ENCODE measurements at regions not wholly inside any gene's neighbourhood (a gene's known extent, or its start where the extent isn't known, plus 50 kb on each side); places are given as distances from the start of the nearest gene placed in this dataset.

DNA sequence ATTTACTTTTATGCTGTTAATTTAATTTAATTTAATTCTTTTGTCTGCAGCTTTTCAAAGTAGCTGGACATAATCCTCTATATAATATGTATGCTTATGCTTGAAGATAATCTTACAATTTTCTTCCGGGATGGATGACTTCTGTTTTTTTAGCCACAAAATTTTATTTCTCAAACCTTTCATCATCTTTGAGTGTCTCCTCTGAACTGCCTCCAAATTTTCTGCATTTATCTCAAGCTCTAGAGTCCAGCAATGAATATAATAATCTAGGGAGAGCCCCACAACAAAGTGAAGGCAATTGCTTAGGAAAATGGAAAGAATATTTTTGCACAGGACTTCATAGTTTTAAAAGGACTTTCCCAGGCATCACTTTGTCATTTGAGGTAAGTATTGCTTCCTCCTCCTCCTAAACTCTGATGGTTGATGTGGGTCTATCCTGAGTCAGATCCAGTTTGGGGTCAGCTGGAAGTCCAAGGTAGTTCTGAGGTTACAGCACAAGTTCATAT is 53.7 kb upstream of the FAM3C start:
- H3K9me3 ChIP-seq: no peaks in the 10 kb centered on the region
- no peaks in the 10 kb centered on the region for H3K27me3 ChIP-seq
- no peaks in the 10 kb centered on the region for H3K4me1 ChIP-seq
- H3K36me3 ChIP-seq: no peaks in the 10 kb centered on the region
- no peak for DNase-seq
- TF ChIP-seq, protein P1, sequence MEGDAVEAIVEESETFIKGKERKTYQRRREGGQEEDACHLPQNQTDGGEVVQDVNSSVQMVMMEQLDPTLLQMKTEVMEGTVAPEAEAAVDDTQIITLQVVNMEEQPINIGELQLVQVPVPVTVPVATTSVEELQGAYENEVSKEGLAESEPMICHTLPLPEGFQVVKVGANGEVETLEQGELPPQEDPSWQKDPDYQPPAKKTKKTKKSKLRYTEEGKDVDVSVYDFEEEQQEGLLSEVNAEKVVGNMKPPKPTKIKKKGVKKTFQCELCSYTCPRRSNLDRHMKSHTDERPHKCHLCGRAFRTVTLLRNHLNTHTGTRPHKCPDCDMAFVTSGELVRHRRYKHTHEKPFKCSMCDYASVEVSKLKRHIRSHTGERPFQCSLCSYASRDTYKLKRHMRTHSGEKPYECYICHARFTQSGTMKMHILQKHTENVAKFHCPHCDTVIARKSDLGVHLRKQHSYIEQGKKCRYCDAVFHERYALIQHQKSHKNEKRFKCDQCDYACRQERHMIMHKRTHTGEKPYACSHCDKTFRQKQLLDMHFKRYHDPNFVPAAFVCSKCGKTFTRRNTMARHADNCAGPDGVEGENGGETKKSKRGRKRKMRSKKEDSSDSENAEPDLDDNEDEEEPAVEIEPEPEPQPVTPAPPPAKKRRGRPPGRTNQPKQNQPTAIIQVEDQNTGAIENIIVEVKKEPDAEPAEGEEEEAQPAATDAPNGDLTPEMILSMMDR (IDR thresholded peaks at IDR 0.05): no peak
- TF ChIP-seq POLR2A (IDR thresholded peaks at IDR 0.05): no peak
- no peak overlapping the region for H3K4me3 ChIP-seq
- no peak overlapping the region for H3K27ac ChIP-seq

- no peak overlapping the region for H3K27ac ChIP-seq
These were observed 53.2 kb upstream of the FAM3C start for GRCh38 chr7:121449329-121449728.

DNA sequence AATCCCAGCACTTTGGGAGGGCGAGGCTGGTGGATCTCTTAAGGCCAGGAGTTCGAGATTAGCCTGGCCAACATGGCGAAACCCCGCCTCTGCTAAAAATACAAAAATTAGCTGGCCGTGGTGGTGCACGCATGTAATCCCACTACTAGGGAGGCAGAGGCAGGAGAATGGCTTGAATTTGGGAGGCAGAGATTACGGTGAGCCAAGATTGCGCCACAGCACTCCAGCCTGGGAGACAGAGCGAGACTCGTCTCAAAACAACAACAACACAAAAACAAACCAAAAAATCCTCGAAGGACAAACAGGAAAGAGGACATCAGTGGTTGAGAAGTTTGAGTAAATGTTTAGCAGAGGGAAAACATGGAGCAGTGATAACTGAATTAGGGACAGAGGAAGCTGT is 52.3 kb upstream of the FAM3C start:
- Histone ChIP-seq H3K27me3 (no peaks in the 10 kb centered on the region), H3K27ac (no peak overlapping the region), H3K4me3 (no peak overlapping the region), H3K36me3 (no peaks in the 10 kb centered on the region), H3K4me1 (no peaks in the 10 kb centered on the region), H3K9me3 (no peaks in the 10 kb centered on the region)
- DNase-seq: no peak
- TF ChIP-seq, protein P1 (IDR thresholded peaks at IDR 0.05): no peak
- no peak for TF ChIP-seq POLR2A (IDR thresholded peaks at IDR 0.05)

More at GRCh38 chr7:121449329-121449728, 53.2 kb upstream of the FAM3C start:
- no peaks in the 10 kb centered on the region for H3K27me3 ChIP-seq
- no peak for DNase-seq
- no peaks in the 10 kb centered on the region for H3K9me3 ChIP-seq
- no peaks in the 10 kb centered on the region for H3K4me1 ChIP-seq
- no peak overlapping the region for H3K4me3 ChIP-seq
- H3K36me3 ChIP-seq: no peaks in the 10 kb centered on the region
- TF ChIP-seq POLR2A (IDR thresholded peaks at IDR 0.05): no peak
- TF ChIP-seq, protein P1 (IDR thresholded peaks at IDR 0.05): no peak

- no peak for DNase-seq
- H3K9me3 ChIP-seq: no peaks in the 10 kb centered on the region
- no peaks in the 10 kb centered on the region for H3K36me3 ChIP-seq
- H3K27me3 ChIP-seq: no peaks in the 10 kb centered on the region
- TF ChIP-seq, protein P1 (IDR thresholded peaks at IDR 0.05): no peak
- TF ChIP-seq POLR2A (IDR thresholded peaks at IDR 0.05): no peak
- H3K4me1 ChIP-seq: no peaks in the 10 kb centered on the region
- peak overlapping the region in 1 of 4 donors; percentile 35 for H3K27ac ChIP-seq
- H3K4me3 ChIP-seq: no peak overlapping the region
These were observed 51.8 kb upstream of the FAM3C start for GRCh38 chr7:121447911-121448300.

GRCh38 chr7:121447243-121447910 is 51.3 kb upstream of the FAM3C start:
- Histone ChIP-seq H3K27me3 (no peaks in the 10 kb centered on the region), H3K27ac (peak overlapping the region in 1 of 4 donors; percentile 35), H3K36me3 (no peaks in the 10 kb centered on the region), H3K4me1 (no peaks in the 10 kb centered on the region), H3K9me3 (no peaks in the 10 kb centered on the region), H3K4me3 (no peak overlapping the region)
- DNase-seq: no peak
- TF ChIP-seq, protein P1 (IDR thresholded peaks at IDR 0.05): no peak
- TF ChIP-seq POLR2A (IDR thresholded peaks at IDR 0.05): no peak

Measured in Peyer's patch (tissue), 4 donors.